ENCODE measurements at regions not wholly inside any gene's neighbourhood (a gene's known extent, or its start where the extent isn't known, plus 50 kb on each side); places are given as distances from the start of the nearest gene placed in this dataset.

GRCh38 chr2:58950795-58951462 is 709.8 kb upstream of the FANCL start:
- DNase-seq: no peak

GRCh38 chr2:58939388-58939787 is 698.3 kb upstream of the FANCL start:
- no peak for DNase-seq

GRCh38 chr2:58938988-58939387 is 697.9 kb upstream of the FANCL start:
- DNase-seq: no peak

DNA sequence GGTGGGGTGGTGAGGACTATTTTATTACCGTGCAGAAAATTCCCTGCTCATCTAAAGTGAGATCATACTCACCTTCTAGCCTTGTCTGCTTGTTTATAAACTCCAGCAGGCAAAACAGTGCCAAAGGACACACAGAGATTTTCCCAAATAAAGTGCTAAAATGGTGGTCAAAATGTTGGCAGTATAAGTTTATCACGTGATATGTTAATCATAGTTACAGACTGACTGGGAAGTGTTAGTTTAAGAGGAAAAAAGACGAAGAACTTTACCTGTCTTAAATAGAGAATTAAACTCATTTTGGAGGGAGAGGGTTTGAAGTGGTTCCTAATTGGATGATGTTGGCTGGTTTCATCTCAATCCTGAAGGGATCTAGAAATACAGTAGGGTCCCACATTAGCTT is 691.7 kb upstream of the FANCL start:
- DNase-seq: no peak

DNA sequence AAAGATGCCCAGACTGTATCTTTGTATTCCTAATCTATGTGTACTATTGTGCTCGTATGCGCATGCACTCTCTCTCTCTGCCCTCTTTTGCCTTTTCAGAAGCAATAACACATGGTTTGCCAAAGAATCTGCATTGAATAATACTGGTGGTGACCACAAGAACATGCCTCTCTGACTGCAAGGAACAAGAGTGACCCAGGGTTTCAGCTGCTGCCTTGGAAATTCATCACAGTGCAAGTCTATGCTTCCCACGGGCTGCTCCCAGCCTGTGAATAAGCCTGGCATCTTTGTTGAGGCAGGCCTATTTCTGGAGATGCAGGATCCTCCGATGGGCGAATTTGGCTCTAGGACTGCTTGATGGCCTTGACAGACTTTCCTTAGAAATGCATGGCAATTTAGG is 689.4 kb upstream of the FANCL start:
- no peak for DNase-seq

DNA sequence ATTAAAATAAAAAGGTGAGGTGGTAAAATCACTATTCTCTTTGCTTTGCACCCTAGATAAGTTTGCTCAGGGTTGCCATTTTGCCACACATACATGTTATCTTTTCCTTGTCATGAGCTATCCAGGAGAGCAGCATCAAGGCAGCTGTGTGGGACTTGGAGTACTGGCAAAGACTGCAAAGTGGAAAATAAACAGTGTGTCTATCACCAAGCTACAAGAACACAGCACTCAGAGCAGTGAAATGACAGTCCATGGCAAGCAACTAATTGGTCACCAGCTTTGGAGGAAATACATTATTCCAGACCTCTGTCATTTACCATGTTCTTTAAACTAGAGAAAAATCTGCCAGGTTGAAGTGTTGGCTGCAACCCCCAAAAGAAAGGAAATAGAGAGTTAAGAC is 687.8 kb upstream of the FANCL start:
- DNase-seq: no peak

- no peak for DNase-seq
These were observed 687.3 kb upstream of the FANCL start for GRCh38 chr2:58928391-58928790.

DNA sequence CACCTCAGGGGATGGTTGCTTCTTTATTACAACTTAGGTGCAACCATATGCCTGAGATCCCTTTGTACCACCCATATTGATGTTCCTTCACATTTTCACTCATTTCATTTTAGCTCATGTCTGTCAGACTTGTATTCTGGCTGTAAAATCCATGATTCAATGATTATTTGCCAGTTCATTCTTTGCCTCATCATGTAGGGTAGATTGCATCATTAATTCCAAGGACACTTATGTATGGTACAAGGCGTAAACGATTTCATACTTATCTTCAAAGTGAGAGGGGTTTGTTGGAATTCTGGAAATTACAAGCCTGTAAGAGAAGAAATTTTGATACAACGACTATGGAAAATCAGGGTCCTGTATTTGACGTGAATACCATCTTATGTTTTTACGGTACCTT is 685.0 kb upstream of the FANCL start:
- DNase-seq: no peak

DNA sequence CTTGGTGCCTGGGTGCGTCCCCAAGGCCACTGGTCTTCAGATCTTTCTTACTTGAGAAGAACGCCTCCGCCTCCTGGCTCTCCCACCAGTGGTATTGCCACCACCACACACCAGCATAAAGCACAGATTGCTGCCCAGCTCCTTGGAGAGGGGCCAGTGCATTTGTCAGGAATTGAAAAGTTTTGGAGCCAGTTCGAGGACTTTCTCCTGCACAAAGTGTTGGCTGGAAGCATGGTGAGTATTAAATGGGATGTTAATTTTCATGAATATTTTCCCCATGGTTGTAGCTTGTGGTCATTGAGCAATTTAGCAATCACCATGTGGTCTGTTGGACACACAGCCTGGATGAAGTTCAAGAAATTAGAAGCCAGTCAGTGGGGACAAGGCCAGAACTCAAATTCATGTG is 684.6 kb upstream of the FANCL start:
- DNase-seq: no peak

DNA sequence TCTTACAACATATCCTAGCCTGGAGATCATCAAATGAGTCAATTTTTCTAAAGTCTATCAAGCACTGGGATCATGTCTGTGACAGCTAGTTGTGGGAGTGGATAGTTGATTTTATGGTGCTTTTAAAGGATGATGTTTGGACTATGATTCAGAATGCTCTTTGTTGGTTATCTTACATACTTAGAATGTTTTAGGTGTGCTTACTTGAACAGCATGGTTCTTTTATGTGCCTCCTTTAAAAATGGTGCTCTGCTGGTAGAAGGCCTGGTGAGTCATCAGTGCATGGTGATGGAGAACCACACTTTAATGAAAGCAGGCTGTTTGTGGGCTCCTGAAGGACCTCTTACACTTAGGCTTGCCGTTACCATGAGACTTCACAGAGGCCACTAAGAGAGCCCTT is 682.7 kb upstream of the FANCL start:
- DNase-seq: no peak

DNA sequence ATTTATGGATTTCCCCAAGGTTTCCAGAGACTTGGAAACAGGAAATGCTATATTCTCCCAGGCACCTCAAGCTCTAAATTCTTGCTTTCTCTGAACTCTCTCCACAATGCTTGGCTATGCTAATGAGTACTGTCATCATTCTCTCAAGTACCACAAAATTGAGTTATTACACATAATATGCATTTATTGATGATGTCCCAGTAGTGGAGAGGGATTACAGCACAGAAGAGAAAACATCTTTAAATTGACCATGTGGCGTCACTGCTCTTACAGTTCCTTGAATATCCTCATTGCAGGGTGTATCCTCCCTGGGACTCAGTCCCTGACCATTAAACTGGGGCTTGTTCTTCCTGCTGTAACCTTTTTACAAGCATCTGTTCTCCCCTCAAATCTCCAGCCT is 681.1 kb upstream of the FANCL start:
- DNase-seq: no peak

DNA sequence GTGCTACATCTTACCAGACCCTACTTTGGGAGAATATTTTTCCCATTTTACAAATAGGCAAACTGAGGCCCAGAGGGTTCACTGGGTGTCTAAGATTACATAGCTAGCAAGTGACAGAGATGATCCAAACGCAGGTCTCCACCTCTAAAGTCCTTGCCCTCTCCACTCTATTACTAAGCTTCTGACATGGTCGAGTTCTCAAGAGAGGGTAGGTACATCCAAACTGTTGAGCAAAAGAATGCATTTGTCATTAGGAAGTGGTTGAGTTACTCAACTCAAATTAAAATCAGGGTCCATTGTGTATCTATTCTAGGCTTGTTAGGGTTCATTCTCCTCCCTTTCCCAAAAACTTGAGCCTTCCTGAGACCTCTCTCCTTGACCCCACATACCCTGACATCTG is 680.6 kb upstream of the FANCL start:
- DNase-seq: no peak

DNA sequence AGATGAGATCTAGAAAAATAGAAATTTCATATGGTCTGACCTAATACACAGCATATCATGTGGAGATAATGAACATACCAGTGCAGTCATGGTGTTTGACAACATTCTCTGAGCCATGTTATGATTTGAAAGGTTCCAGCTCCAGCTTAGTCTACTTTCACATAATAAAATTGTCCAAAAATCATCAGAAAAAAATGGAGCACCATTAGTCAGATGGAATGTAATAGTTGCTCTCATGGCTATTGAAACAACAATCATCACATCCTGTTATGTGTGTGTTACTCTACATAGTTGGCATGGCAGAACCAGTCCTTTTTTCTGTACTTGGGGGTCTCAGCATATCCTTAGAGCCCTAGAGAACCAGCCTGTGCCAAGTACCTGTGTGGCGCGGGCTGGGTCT is 678.9 kb upstream of the FANCL start:
- no peak for DNase-seq

GRCh38 chr2:58919316-58919715 is 678.2 kb upstream of the FANCL start:
- no peak for DNase-seq

- DNase-seq: no peak
These were observed 677.0 kb upstream of the FANCL start for GRCh38 chr2:58918141-58918540.

DNA sequence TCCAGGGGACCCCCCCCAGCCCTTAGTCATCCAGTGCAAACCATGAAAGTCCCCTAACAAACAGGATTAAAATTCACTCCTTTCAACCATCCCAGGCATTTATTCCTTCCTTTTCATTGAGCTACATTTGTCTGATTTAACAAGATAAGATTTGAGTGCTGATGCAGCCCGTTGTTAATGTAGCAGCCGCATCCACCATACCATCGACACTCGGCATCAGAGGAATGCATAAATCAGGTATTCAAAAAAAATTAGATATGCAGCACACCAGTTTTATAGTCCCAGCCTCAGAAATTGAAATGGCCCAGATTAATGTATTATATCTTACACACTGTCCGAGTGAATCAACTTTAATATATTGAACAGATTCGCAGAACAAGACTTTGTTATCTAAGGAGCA is 676.5 kb upstream of the FANCL start:
- no peak for DNase-seq

GRCh38 chr2:58916063-58916462 is 674.9 kb upstream of the FANCL start:
- DNase-seq: no peak

DNA sequence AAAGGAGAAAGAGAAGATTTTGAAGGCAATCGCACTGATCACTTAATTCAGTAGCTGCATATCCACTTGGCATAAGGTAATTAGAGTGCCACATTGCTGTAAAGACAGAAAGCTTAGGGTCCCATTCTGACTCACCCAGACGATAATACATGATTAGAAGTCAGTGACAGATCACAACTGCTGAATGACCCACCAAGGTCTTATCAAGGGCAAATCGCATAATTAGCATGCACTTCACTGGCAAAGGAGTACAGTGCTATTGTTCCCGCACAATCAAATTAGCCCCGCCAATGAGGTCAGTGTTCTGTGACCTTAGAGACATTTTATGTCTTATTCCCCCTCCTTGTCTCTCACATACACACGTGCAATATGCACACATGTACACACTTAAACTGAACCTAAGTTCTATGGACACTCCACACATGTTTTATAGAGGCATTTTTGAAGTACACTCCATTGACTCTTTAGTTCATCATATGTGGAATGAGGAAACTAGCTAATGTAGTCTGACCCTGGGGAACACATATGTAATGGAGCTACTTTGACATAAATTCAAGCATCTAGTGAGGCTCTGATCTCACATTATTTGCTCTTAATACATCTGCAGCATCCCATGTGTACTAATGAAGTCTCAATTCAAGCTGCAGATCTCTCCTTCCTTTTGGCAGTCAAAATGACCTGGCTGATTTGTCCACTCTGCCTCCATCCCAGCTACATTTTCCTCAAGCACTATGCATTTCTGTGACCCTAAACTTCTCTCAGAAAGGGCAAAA is 673.8 kb upstream of the FANCL start:
- DNase-seq: no peak

DNA sequence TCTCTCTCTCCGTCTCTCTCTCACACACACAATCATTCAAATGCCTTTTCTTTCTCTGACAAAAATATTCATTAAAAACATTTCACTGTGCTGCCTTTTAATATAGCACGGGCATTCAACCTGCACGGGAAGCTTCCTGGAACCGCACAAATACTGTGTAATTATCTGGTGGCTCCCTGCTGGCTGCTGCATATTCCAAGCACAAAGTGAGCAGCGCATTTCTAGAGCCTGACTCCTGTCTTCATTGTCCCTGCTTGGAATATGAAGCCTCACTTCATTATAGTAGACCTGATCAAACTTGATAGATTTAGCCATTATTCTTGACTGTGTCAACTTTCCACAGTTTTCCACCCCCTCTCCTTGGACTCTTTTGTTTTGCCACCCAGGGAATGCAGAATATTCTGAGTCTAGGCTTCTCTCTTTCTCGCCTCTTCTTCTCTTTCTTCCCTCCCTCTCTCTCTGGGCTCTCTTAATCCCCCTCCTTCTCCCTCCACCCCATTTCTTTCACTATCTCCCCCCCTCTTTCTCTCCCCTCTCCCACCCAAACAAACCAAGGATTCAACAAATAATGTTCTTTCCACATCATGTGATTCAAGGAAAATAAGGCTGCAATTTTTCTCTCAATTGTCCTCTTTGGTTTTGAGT is 672.1 kb upstream of the FANCL start:
- DNase-seq: no peak

GRCh38 chr2:58911877-58912276 is 670.8 kb upstream of the FANCL start:
- no peak for DNase-seq

- DNase-seq: no peak
These were observed 667.5 kb upstream of the FANCL start for GRCh38 chr2:58908501-58909154.

DNA sequence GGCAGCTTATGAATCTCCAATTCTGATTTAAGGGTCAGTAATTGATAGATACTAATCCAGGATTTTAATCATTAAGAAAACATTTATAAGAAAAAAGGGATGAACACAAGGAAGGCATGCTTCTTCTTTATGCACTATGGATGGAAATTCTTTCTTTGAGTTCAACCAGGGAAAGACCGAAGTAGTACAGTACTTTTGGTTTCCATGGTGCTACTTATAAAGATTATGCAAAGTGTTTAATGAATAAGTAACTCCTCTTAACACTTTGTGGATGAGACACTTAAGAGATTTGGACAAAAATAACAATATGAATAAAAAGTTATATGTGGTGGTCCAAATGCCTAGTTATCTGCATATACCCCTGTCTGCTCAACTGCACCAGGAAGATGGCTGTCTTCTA is 666.5 kb upstream of the FANCL start:
- no peak for DNase-seq

DNA sequence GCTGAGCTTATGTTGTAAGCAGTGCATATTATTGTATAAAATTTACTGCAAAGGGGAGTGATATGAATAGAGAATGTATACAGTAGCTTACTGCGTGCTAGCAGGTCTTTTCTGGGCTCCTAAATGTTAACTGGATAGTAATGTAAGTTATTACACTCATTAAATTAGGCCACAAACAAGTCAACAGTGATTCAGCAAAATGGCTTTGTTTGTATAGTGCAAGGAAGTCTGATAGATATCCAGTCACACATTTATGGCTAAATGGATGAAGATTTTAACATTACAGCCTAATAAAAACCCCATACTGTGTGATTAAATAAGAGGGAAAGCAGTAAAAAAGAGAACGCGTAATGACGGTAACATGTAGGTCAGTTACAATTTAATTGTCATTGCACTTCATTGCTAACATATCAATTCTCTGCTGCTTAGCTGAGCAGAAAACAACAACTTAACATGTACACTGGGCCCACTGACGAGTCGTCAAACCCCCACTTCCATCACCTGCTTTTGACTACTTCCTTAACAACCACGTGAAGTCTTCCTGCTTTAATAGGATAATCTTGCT is 665.0 kb upstream of the FANCL start:
- no peak for DNase-seq
